Hepatocyte (in vitro differentiated cells): ENCODE measurements at regions not wholly inside any gene's neighbourhood (a gene's known extent, or its start where the extent isn't known, plus 50 kb on each side); places are given as distances from the start of the nearest gene placed in this dataset.
A peak's percentile ranks its signal among the peaks of the same experiment; 100 is the strongest.

ENCODE experiments used
- DNase-seq: peaks from one replicate; pipeline ENCODE4 v3.0.0-alpha.2; 2016; ENCODE audit warnings: low spot score
- H2AFZ ChIP-seq: fragments of 200-600 bp; sonication (generic); 2 replicates; pipeline ENCODE4 v1.6.0; 2016; ENCODE audit warnings: antibody characterized with exemption, mild to moderate bottlenecking
- H3K27ac ChIP-seq: fragments of 200-600 bp; sonication (generic); 2 replicates; pipeline ENCODE4 v1.5.1; 2016; ENCODE audit warnings: mild to moderate bottlenecking
- H3K27me3 ChIP-seq: fragments of 200-600 bp; sonication (generic); 2 replicates; pipeline ENCODE4 v1.6.1; 2016
- H3K36me3 ChIP-seq: fragments of 200-600 bp; sonication (generic); replicated peaks from 2 replicates; pipeline ENCODE4 v1.5.1; 2016; ENCODE audit warnings: low read depth; ENCODE audit not compliant: insufficient read depth
- H3K4me1 ChIP-seq: fragments of 200-600 bp; sonication (generic); 2 replicates; pipeline ENCODE4 v1.5.1; 2016; ENCODE audit warnings: mild to moderate bottlenecking, moderate library complexity; ENCODE audit not compliant: insufficient read depth
- H3K4me2 ChIP-seq: fragments of 200-600 bp; sonication (generic); 2 replicates; pipeline ENCODE4 v1.6.0; 2016
- H3K4me3 ChIP-seq: fragments of 200-600 bp; sonication (generic); 2 replicates; pipeline ENCODE4 v1.5.1; 2016; ENCODE audit warnings: mild to moderate bottlenecking
- H3K79me2 ChIP-seq: fragments of 200-600 bp; sonication (generic); 2 replicates; pipeline ENCODE4 v1.6.0; 2017; ENCODE audit warnings: mild to moderate bottlenecking
- H3K9me2 ChIP-seq: fragments of 200-600 bp; sonication (generic); replicated peaks from 2 replicates; pipeline ENCODE4 v1.6.0; 2017; ENCODE audit warnings: mild to moderate bottlenecking; ENCODE audit not compliant: insufficient read depth
- H3K9me3 ChIP-seq: fragments of 200-600 bp; sonication (generic); 2 replicates; pipeline ENCODE4 v1.5.1; 2016; ENCODE audit warnings: low read depth, mild to moderate bottlenecking
- H4K20me1 ChIP-seq: fragments of 200-600 bp; sonication (generic); 2 replicates; pipeline ENCODE4 v1.6.0; 2016; ENCODE audit warnings: mild to moderate bottlenecking; ENCODE audit not compliant: insufficient read depth, poor library complexity, severe bottlenecking
- EZH2 ChIP-seq: fragments of 200-600 bp; sonication (generic); IDR thresholded peaks from 2 replicates; pipeline ENCODE4 v1.6.1; 2016; ENCODE audit warnings: antibody characterized with exemption, mild to moderate bottlenecking, borderline replicate concordance
- EZH2phosphoT487 ChIP-seq: fragments of 200-600 bp; sonication (generic); IDR thresholded peaks from one replicate; pipeline ENCODE4 v1.6.1; 2018; ENCODE audit warnings: antibody characterized with exemption, mild to moderate bottlenecking, low read depth, moderate library complexity; ENCODE audit not compliant: unreplicated experiment, severe bottlenecking
- WGBS: methylation state at CpG from one replicate; pipeline ENCODE4 v1.1.6; 2016; ENCODE audit warnings: low lambda C conversion rate; ENCODE audit errors: missing lambda C conversion rate; 5-methylcytosine and 5-hydroxymethylcytosine counted together
- TF ChIP-seq, protein P1 (sequence below): fragments of 200-600 bp; sonication (generic); IDR thresholded peaks from 2 replicates; pipeline ENCODE4 v1.5.1; 2016; ENCODE audit warnings: antibody characterized with exemption, mild to moderate bottlenecking; ENCODE audit not compliant: poor library complexity

DNA sequence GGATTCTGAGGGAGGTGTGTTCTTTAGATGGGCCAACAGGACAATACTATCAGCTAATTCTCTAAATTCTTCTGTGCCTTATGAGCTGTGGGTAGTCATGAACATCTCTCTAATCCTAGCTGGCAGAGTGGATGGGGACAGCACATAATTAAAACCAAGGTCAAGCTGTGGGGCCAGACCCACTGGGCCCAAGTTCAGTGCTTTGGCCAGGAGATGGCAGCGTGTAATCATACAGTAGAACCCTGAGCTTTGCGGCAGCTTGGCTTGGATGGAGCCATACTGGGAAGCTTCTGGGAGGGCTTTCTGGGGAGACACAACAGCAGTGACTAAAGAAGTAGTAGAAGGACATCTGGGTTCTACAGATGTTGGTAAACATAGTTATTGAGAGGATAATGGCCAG is 140.3 kb upstream of the CXCL13 start:
- WGBS, result 90% methylated on average over 2 of the region's 2 CpGs
- no peaks in the 10 kb centered on the region for H3K27me3 ChIP-seq
- no peak overlapping the region for H3K4me2 ChIP-seq
- no peak overlapping the region for H3K27ac ChIP-seq
- H3K4me3 ChIP-seq, result no peak overlapping the region
- TF ChIP-seq EZH2phosphoT487 (no peak), EZH2 (no peak)
- TF ChIP-seq, protein P1, sequence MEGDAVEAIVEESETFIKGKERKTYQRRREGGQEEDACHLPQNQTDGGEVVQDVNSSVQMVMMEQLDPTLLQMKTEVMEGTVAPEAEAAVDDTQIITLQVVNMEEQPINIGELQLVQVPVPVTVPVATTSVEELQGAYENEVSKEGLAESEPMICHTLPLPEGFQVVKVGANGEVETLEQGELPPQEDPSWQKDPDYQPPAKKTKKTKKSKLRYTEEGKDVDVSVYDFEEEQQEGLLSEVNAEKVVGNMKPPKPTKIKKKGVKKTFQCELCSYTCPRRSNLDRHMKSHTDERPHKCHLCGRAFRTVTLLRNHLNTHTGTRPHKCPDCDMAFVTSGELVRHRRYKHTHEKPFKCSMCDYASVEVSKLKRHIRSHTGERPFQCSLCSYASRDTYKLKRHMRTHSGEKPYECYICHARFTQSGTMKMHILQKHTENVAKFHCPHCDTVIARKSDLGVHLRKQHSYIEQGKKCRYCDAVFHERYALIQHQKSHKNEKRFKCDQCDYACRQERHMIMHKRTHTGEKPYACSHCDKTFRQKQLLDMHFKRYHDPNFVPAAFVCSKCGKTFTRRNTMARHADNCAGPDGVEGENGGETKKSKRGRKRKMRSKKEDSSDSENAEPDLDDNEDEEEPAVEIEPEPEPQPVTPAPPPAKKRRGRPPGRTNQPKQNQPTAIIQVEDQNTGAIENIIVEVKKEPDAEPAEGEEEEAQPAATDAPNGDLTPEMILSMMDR, result peak; percentile 25
- H3K79me2 ChIP-seq, result no peaks in the 10 kb centered on the region
- peak; percentile 28 for DNase-seq
- H3K9me2 ChIP-seq, result no peaks in the 10 kb centered on the region
- H2AFZ ChIP-seq, result no peak overlapping the region
- no peaks in the 10 kb centered on the region for H3K36me3 ChIP-seq
- no peaks in the 10 kb centered on the region for H3K4me1 ChIP-seq
- no peaks in the 10 kb centered on the region for H3K9me3 ChIP-seq
- no peaks in the 10 kb centered on the region for H4K20me1 ChIP-seq

DNA sequence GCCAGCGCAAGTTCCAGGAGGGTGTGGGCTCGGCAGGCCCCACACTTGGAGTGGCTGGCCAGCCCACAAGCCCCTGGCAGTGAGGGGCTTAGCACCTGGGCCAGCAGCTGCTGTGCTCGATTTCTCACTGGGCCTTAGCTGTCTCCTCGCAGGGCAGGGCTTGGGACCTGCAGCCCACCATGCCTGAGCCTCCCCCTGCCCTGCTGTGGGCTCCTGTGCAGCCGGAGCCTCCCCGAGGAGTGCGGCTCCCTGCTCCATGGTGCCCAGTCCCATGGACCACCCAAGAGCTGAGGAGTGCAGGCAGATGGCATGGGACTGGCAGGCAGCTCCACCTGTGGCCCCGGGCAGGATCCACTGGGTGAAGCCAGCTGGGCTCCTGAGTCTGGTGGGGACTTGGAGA is 139.2 kb upstream of the CXCL13 start:
- no peak overlapping the region for H3K27ac ChIP-seq
- H3K36me3 ChIP-seq, result no peaks in the 10 kb centered on the region

DNA sequence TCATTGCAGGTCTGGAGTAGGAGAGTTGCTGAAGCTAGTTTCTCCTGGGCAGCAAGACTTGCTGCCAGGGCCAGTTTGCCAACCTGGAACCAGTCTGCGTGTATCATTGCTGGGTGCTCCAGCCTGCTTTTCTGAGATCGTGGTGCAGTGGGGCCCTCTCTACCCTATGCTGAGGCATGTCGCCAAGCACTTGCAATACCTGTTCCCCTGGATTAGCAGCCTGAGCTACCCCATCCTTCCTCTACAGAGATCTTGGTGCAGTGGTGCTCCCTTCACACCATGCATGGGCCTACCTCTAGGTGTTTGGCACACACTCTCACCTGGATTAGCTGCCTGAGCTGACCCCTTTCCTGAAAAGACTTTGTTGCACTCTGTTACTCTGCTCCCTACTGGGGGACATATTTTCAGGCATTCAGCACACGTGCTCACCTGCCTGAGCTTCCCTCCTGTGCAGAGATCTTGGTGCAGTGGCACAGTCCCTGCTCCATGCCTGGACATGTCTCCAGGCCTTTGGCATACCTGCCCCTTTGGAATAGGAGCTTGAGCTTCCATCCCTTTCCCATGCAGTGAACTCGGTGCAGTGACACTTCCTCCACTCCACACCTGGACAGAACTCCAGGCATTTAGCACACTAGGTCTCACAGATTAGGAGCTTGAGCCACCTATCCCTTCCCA is 133.7 kb upstream of the CXCL13 start:
- Histone ChIP-seq H2AFZ (no peak overlapping the region), H3K9me3 (no peaks in the 10 kb centered on the region), H3K27me3 (peaks cover 18% of the 10 kb centered on the region), H3K9me2 (no peaks in the 10 kb centered on the region), H3K4me1 (no peaks in the 10 kb centered on the region), H3K4me2 (no peak overlapping the region), H3K27ac (no peak overlapping the region), H3K36me3 (no peaks in the 10 kb centered on the region), H4K20me1 (no peaks in the 10 kb centered on the region), H3K79me2 (no peaks in the 10 kb centered on the region), H3K4me3 (no peak overlapping the region)
- TF ChIP-seq, protein P1, result no peak
- TF ChIP-seq EZH2phosphoT487, result no peak
- no peak for TF ChIP-seq EZH2
- no peak for DNase-seq
- 79% methylated on average over 5 of the region's 5 CpGs for WGBS

More for the DNA sequence above, 139.2 kb upstream of the CXCL13 start:
- WGBS, result 94% methylated on average over 8 of the region's 8 CpGs
- H3K4me1 ChIP-seq, result no peaks in the 10 kb centered on the region
- H3K9me3 ChIP-seq, result no peaks in the 10 kb centered on the region
- no peaks in the 10 kb centered on the region for H3K27me3 ChIP-seq
- DNase-seq, result no peak
- no peak overlapping the region for H3K4me2 ChIP-seq
- no peak overlapping the region for H3K4me3 ChIP-seq
- TF ChIP-seq, protein P1, result no peak
- TF ChIP-seq EZH2phosphoT487 (no peak), EZH2 (no peak)
- no peaks in the 10 kb centered on the region for H4K20me1 ChIP-seq
- H3K9me2 ChIP-seq, result no peaks in the 10 kb centered on the region
- H3K79me2 ChIP-seq, result no peaks in the 10 kb centered on the region
- H2AFZ ChIP-seq, result no peak overlapping the region
